ENCODE measurements at regions not wholly inside any gene's neighbourhood (a gene's known extent, or its start where the extent isn't known, plus 50 kb on each side); places are given as distances from the start of the nearest gene placed in this dataset.
A peak's percentile ranks its signal among the peaks of the same experiment; 100 is the strongest.
"Not testable (repeated sequence)": the region's sequence is repeated elsewhere in the genome, so short reads cannot be mapped to it uniquely, and the experiment has no call there.

DNA sequence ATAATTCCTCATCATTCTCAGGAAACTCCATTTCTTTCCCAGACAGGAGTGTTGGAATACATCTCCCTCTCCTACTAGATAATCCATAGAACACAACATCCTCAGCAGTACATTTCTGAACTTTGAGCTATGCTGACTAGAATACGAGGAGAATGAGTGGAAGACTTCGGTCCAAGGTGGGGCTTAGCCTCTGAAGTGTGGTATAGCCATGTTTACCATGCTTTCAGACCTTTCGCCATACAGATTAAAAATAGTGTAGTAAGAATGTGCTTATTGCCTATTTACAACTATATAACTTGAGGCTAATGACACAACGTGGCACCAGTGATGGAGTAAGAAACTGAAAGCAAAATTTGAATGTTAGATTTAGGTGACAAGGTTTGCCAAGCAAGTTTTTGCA lies 184.5 kb upstream of the KRR1 start:
- DNase-seq = no peak

DNA sequence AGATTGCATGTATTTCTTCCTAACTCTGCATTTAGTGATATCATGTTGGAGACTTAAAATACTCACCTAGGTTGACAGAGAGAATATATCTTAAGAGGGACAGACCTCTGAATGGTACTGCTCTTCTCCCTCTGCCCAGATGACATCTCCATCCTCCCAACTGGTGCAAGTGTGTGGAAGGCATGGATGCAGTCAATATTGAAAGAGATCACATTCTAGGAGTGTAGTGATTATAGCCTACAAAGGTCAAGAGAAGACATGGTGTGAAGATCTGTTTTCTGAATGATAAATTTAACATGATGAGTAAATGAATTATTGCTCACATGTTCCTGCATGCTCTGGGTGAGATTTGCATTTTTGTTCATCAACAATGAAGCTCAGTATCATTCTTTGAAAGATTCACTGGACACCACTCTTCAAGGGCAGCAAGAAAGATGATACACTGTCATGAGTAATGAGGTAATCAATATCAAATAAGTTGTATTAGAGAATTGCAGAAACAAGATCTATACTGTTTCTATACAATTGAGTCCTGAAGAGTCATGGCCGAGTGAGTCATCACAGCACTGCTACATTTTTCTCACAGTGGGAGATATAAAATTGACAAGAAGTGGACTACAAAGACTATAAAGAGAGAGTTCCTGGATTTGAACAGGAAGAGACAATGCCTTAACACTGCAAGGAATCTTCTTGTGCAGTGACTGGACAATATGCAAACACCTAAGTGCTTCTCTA lies 183.3 kb upstream of the KRR1 start:
- DNase-seq = no peak

DNA sequence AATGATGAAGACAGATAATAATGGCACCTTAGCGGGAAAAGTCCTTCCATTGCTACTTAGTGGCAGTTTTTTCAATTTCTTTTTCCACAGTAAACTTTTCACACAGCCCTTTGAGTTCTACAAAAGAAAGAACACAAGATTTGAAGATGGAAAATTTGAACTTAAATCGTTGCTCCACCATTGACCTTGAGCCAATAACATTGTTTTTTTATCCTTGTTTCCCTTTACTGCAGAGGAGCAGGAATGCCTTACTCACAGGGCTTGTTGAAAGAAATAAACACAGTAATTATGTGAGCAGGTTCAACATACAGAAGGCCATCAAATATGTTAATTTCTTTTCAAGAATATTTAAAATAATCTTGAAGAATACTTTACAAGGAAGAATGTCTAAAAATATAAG lies 181.5 kb upstream of the KRR1 start:
- DNase-seq = no peak

DNA sequence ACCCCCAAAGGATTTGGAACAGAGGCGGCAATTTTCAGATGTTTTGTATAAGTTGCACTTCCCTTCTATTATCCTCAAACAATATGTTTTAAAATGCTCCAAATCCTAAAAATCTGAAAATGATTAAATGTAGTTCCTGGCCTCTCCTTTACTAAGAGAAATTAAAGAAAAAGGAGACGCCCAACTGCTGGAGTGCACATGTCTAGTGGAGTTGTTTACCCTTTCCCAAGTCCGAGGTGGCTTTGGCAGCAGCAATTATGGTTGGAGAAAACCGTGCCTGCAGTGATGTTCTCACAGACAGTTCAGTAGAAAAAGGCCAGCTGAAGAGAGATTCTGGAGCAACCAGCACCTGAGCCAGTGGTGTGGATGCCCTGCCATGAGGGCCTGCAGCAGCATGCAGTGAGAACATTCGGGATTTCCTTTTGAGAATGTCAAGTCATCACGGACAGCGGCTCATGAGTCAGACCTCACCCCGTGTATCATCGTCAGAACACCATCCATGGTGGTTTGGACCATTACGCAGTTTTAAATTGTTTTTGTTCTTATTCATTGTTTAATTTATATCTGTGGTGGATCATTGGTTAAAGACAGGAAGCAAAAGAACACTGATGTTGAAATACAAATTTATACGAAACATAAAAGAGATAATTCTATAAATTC lies 179.0 kb upstream of the KRR1 start:
- DNase-seq = no peak

DNA sequence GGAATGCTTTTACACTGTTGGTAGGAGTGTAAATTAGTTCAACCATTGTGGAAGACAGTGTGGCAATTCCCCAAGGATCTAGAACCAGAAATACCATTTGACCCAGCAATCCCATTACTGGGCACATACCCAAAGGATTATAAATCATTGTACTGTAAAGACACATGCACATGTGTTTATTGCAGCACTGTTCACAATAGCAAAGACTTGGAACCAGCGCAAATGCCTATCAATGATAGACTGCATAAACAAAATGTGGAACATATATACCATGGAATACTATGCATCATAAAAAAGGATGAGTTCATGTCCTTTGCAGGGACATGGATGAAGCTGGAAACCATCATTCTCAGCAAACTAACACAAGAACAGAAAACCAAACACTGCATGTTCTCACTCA lies 174.8 kb upstream of the KRR1 start:
- DNase-seq = peak; percentile 59

DNA sequence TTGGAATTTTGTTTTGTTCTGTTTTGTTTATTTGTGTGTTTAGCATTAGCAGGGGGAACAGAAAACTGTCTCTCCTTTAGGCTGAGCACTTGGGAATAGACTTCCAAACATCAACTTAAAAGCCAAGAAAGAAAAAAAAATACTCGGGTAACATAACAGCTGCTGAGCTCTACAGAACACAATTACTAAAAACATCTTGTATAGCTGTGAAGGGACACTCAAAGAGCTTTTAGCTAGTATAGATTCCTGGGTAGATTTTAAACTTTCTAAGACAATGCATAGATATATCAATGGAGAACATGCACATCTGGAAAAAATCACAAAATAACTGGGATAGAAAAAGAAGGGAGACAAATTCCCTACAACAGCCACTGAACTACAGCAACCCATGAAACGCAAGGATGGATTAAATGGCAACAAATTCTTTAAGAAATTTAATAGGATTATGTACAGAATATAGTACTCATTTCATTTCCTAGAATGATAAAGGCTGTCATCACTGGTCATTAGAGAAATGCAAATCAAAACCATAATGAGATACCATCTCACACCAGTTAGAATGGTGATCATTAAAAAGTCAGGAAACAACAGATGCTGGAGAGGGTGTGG lies 174.3 kb upstream of the KRR1 start:
- DNase-seq = no peak

DNA sequence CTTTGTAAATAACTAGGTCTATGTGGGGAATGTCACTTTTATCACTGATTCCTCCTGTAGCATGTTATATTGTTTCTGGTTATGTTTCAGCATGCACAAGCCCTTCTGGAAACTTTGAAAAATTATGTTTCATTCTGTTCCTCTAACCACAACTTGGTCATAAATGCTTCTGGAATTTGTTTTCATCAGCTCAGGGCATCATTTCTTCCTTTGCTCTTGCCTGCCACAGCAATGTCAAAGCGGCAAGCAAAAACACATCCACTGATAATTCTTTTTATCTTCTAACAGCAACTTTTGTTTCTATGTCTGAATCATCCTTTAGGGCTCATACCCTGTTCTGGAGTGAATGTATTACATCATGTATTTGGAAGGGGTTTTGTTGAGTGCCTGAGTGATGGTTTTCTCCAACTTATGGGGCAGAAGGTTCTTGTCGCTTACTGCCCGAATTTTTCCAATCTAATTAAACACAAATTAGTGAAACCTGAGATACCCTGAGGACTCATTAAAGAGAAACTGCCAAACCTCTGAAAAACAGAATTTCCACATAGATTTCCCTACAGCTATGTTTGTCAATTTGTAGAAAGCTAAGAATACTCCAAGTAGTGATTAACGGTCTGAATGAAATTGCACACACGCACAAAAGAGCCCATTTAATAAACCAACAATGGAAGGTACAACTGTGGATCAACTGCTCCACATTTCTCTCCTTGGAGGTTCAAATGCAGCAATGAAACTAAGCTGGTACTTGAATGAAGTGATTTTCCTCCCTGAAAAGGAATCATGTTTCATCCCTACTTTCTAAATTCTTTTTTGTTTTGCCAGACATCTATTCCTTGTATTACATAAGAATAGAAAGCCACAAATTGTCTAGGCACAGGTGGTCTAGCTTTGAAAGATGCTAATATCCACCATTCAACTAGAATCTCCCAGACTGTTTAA lies 173.5 kb upstream of the KRR1 start:
- DNase-seq = no peak

DNA sequence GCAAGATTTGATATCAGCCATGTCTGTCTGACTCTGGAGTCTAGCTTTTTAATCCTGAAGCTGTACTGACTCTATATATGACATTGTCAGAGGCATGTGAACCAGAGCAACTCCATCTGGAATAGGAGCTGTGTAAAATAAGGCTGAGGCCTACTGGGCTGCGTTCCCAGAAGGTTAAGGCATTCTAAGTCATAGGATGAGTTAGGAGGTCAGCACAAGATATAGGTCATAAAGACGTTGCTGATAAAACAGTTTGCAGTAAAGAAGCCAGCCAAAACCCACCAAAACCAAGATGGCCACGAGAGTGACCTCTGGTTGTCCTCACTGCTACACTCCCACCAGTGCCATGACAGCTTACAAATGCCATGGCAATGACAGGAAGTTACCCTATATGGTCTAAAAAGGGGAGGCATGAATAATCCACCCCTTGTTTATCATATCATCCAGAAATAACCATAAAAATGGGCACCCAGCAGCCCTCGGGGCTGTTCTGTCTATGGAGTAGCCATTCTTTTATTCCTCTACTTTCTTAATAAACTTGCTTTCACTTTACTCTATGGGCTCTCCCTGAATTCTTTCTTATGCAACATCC lies 172.7 kb upstream of the KRR1 start:
- not testable (repeated sequence) for DNase-seq

DNA sequence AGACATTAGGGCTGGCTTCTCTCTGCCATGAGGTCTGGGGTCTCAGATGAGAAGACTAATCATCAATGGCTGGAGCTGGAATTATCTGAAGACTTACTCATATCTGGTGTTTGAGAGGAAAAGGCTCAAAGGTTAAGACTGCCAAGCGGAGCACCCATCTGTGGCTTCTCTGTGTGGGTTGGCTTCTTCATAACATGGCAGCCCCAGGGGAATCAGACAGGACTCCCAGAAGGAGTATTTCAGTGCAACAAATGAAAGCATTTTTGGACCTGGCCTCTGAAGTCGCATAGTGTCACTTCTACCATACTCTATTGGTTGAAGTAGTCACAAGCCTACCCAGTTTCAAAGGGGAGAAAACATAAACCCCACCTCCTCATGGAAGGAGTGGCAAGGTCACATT lies 171.8 kb upstream of the KRR1 start:
- DNase-seq = no peak

DNA sequence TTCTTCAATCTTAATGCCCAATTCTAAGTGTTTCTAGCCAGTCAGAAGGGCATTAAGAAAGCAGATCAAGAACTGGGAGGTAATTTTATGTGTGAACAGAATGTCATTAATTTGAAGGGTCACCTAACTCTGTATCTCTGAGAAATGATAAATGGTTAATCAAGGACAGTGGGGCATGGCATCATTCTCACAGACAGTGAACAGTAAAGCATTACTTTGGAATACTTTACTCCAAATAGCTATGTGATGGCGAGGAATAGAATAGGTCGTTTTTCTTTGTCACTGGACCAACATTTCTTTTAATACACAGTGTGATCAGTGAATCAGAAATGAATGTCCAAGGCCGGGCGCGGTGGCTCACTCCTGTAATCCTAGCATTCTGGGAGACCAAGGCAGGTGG lies 166.1 kb upstream of the KRR1 start:
- DNase-seq = no peak

DNA sequence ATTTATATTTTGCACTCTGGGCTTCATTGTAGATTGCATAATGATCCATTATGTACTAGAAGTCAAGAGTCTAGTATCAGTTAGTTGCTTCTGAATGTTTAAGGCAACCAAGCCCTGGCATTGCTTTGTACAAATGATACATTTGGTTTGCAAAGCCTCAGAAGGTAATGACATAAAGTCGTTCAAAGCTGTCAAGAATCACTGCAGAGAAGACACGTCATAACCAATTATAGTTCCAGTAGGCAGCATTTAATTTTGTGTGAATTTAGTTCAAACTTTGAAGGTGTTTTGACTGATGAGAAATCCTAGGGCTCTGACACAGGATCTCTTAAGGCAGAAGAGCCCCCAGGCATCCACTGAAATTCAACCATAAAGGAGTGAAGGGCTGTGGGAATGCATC lies 163.0 kb upstream of the KRR1 start:
- DNase-seq = no peak

DNA sequence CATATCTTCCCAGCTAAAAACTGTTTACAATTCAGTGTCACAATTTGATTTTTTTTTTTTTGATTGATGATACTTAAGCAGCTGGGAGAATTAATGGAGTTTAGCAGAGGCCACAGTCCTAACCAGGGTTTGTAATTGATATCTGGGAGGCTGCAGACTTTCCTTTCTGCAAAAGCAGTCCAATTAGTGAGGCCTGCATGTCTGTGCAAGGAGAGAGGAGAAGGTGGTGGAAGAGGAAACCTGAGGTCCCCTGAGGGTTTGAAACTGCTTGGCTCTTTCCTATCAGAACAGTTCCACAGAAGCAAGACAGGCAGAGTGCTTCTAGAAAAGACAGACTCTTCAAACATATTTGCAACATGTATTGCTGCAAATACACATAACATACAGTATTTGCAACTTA lies 160.8 kb upstream of the KRR1 start:
- no peak for DNase-seq

DNA sequence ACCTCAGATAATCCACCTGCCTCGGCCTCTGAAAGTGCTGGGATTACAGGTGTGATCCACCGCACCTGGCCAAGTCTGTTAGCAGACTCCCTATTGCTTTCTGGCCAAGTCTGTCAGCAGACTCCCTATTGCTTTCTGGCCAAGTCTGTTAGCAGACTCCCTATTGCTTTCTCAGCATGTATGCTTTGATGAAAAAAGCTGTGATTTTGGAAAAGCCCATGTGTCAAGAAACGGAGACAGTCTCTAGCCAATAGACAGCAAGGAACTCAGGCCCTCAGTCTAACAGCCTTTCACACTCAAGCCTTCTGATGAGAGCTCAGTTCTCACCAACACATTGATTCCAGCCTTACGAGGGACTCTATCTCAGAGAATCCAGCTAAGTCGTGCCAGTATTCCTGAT lies 158.8 kb upstream of the KRR1 start:
- no peak for DNase-seq

DNA sequence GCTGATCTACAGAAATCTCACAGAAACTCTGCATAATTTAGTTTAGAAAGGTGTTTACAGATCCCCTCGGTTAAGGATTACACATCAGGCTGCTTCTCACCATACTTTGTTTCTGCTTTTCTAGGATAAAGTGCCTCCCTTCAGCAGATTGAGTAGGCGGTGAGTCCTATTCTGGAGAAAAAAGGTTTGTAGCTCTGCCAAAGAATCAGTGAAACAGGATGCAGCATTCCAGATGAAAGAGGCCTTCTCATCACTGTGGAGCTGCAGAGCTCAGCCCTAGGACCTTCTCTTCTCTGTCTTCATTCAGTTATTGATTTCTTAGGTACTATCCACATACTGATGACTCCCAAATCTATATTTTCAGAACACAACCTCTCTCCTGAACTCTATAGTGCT lies 155.5 kb upstream of the KRR1 start:
- DNase-seq = no peak

DNA sequence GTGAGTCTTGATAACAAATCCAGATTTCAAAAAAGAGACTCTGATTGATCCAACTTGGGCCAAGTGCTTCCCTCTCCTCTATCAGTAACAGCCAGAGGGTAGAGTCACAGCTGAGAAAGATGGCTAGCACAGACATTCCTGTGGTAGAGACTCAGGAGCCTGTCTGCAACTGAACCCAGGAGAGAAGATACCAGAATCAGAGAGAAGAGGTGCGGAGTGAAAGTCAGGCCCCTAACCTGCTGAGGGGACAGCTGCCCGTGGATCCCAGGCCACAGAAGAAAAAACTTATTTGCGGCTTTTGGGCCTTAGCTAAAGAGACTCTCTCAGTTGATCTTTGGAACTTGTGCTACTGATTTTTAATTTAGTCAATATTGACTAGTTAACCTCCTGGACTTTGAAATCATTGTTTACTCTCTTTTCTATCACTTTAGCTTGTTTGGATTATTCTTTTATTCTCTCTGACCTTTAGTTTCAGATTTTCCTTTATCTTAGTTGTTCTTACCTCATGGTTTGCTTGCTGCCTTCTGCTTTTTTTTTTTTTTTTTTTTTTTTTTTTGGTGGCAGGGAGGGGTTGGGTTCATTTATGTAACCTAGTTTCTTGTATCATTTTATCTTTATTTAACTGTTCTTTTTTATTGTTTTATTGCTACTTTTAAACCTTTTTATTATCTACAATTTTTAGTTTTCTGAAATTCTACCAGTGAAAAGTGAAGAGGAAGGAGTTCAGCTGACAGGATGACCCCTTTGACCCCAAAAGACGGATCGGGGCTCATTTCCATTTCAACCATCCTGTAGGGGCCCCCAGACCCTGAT lies 154.9 kb upstream of the KRR1 start:
- no peak for DNase-seq

DNA sequence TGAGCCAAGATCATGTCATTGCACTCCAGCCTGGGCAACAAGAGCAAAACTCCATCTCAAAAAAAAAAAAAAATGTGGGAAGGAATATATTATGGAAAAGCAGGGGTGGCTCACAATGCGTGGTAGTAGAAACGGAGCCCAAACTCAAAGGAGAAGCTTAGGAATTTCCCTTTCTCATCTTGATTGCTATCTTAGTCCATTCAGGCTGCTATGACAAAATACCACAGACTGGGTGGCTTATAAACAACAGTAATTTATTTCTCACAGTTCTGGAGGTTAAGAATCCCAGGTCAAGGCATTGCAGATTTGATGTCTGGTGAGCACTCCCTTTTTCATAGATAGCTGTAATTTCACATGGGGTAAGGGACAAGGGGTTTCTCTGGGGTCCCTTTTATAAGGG lies 153.8 kb upstream of the KRR1 start:
- DNase-seq = no peak

DNA sequence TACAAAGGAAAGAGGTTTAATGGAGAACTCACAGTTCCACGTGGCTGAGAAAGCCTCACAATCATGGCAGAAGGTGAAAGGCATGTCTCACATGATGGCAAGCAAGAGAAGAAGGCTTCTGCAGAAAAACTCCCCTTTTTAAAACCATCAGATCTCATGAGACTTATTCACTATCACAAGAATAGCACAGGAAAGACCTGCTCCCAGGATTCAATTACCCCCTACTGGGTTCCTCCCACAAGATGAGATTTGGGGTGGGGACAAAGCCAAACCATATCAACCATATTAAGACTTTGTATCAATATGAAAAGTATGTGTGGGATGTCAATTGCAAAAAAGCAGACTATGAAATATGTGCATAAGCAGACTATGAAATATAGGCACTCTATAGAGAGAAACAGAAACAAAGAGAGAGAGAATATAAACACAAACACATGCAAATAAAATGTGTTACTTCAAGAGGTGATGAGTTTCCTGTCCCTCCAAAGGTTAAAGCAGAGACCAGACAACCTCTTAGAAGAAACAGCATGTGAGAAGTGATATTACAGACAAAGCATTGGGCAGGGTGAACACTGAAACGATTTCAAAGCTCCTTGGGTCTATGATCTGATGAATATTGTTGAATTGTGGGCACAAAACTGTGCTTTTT lies 151.2 kb upstream of the KRR1 start:
- no peak for DNase-seq

DNA sequence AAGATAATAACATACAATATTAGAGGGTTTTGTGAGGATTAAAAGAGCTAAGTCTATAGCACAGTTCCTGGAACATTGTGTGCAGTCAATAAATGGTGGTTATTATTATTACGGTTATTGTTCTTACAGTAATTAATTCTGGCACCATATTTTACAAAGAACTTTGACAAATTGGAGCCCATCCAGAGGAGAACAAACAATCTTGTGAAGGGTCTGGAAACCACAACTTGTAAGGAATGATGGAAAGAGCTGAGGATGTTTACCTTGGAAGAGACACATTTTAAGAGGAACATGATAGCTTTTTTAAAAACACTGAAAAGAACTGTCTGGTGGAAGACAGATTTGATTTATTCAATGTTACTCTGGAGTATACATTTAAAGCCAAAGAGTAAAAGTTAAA lies 150.5 kb upstream of the KRR1 start:
- DNase-seq = no peak

DNA sequence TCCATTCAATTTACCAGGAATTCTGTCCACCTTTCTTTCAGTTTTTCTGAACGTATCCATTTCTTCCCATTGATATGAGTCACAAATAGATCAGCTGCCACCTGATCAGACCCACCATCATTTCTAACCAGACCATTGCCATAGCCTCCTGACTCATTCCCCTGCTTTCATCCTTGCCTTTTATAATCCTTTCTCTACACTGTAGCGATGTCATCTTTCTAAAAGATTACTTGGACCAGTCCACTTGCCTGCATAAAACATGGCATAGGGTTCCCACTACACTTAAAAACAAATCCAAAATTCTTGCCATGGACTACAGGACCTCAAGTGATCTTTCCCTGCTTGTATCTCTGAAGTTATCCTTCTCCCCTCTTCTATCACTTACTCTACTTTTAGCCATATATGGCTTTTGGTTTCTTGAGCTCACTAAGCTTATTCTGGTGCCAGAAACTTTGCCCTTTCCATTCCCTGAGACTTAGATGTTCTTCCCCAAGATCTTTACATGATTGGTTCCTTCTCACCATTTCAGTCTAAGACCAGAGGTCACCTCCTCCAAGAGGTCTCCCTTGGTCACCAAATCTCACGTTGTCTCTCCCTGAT lies 149.5 kb upstream of the KRR1 start:
- no peak for DNase-seq

DNA sequence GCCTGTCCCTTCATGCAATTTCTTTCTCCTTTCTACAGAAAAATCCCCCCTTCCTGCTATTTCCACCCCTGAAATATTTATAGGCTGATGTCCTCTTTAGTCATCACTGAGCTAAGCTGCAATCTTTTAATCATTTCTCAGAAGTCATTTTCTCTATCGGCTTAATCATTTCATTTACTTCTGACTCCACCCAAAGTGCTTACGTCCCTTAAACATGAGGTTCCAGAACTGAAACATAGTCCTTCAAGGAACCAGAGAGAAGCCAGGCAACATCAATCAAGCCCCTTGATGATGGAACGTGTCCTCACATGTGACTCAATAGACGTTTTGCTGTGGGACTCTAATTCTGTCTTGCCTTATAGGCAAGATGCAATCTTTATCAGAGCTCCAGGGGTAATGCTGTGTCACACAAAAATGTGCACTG lies 148.7 kb upstream of the KRR1 start:
- DNase-seq = no peak
